GM18907 (cell line): ENCODE measurements at regions not wholly inside any gene's neighbourhood (a gene's known extent, or its start where the extent isn't known, plus 50 kb on each side); places are given as distances from the start of the nearest gene placed in this dataset.

ENCODE experiments used
- ATAC-seq: cut with Tn5 transposase; IDR thresholded peaks from one replicate; pipeline ENCODE4 v1.9.1; 2021; ENCODE audit warnings: mild to moderate bottlenecking, moderate library complexity; ENCODE audit not compliant: unreplicated experiment

- no peak for ATAC-seq
These were observed 176.2 kb downstream of the RDH14 start for GRCh38 chr2:18384242-18384641.

DNA sequence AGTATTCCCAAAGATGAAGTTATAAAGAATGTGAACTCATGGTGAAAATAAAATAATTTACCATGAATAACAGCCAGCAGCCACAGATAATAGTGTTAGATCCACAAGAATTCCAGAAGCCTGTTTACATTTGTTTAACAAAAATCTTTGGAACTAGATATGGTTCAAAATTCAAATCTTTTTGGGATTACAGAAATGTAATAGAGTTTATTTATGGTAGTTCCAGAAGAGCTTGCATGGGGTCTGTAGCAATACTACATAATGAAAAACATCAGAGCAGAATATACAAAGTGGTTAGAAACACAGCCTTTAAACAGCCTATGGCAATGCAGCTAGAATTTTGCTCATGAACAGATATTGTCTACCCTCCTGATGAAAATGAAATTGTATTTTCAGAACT, 179.1 kb downstream of the RDH14 start:
- no peak for ATAC-seq

- ATAC-seq, result no peak
These were observed 180.1 kb downstream of the RDH14 start for GRCh38 chr2:18380321-18380720.

- ATAC-seq, result no peak
These were observed 180.6 kb downstream of the RDH14 start for GRCh38 chr2:18379870-18380269.

DNA sequence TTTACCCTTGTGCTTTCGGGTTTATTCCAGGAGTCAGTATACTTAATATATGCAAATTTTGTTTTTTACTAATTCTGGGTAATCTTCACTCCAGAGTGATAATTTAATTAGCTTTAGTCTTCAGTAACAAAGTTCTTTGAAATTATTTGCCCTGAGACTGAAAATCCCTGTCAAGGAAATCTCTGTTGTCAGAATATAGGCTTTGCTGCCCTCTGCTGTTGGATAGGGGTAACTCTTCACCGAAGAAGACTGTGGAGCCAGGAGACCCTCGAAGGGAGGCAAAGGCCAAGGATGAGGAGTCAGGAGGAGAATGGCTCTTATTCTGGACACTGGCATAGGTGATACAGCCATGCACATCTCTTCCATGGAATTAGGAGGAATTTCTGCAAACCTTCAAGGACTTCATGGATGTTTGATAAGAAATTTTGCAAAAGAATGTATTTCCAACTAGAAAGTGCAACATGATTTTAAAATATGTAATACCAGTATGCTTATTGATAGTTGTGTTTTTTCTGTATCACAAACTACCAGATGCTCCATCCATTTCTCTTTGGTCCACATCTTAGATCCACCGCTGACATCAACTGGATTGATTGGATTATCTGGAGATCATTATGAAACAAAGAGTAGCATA, 182.3 kb downstream of the RDH14 start:
- ATAC-seq, result peak; percentile 92

DNA sequence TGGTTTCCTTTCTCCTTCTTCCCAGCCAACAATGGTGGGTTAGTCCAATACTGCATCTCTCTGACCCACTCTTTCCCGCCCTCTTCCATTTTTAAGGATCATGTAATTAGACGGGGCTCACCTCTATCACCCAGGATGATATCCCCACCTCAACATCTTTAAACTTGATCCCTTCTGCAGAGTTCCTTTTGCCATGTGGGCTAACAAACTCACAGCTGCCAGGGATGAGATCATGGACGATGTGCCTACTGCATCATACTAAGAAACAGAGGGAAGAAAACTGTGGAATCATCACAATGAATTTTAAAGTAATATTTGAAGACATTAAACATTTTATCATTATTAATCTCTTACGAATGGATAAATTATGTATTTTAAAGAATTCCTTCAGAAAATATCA, 183.5 kb downstream of the RDH14 start:
- ATAC-seq, result no peak

- ATAC-seq, result no peak
These were observed 186.8 kb downstream of the RDH14 start for GRCh38 chr2:18373664-18374063.

DNA sequence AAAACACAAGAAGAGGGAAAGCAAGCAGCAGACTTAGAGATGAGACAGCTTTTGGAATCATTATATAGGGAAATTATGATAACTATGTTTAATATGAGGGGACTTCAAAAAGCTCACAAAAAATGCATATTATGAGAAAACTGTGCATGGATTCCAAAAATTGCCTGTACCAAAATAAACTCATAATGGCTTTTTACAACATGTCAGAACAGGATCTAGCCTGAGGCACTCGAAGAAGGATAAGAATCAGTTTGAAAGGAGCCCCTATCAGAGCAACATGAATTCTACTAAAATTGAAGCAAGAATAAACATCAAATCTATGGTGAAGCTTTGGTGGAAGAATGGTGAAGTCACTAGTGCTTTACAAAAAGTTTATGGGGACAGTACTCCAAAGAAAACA, 187.4 kb downstream of the RDH14 start:
- ATAC-seq, result no peak

GRCh38 chr2:18372641-18373040, 187.8 kb downstream of the RDH14 start:
- no peak for ATAC-seq

- no peak for ATAC-seq
These were observed 190.7 kb downstream of the RDH14 start for GRCh38 chr2:18369760-18370159.

- no peak for ATAC-seq
These were observed 192.4 kb downstream of the RDH14 start for GRCh38 chr2:18368008-18368407.

GRCh38 chr2:18365342-18365741, 195.1 kb downstream of the RDH14 start:
- no peak for ATAC-seq

- ATAC-seq, result no peak
These were observed 197.1 kb downstream of the RDH14 start for GRCh38 chr2:18363348-18363747.

- ATAC-seq, result no peak
These were observed 197.8 kb downstream of the RDH14 start for GRCh38 chr2:18362696-18363095.

DNA sequence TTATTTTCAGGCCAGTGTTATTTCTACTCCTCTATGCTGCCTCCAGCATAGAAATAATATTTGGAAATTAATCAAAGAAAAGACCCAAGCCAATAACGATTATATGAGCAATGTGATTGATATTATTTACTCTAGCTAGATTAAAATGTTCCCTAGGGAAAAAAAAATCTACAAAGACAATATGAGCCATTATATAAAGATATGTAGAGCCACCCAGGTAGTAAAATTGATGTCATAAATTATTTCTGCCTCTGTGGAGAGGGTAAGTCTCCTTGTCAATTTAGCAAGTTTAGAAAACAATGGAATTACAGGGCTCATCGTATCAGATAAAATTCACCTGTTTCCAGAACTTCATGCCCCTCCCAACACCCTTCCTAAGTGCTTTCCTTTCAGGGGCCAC, 202.9 kb downstream of the RDH14 start:
- no peak for ATAC-seq

DNA sequence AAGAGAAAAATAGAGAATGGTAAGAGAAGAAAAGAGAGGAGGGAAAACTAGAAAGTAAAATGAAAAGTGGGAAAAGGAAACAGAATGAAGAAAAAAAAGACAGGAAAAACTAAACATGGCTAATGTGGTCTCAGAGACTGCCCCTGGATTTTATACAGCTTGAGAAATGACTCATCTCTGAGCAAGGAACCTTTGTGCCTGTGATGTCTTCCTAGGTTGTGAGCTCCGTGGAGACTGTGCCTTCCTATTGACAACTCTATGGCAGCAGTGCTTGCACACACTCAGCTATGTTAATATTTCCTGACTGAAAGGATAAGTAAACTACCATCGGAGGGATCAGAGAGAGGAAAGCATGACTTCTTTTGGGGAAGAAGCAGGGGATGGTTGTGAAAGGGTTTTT, 203.8 kb downstream of the RDH14 start:
- no peak for ATAC-seq

- no peak for ATAC-seq
These were observed 211.0 kb downstream of the RDH14 start for GRCh38 chr2:18349421-18349820.

DNA sequence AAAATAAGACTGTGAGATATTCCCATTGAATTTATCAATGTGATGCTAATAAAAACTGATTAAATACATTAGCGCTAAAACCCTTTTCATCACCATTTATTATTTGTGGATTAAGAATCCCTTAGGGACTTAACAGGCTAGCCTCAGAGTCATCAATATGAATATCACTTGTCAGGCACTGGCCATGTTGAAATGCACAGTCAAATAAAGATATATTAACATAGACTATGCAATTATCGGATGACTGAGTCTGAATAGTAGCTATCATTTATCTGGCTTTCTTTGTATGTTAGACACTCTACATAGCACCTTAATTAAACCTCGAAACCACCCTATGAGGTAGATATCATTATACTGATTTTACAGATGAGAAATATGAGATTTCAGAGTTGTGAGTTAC, 213.6 kb downstream of the RDH14 start:
- no peak for ATAC-seq

DNA sequence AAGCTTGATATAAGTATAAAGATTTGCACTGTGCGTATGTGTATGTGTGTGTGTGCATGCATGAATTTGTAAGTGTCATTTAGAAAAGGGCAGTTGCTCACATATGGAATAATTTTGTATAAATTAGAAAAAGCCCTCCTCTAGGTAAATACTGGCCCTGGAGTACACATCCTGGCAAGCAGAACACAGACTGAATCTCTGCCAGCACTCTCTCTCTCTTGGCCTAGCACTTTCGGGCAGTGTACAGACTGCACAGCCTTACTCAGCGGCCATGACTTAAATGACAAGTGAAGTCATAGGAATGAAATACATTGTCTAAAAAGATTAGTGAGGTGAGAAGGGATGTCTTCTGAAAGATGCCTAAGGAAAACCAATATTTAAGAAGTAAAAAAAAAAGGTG, 214.1 kb downstream of the RDH14 start:
- ATAC-seq, result no peak

DNA sequence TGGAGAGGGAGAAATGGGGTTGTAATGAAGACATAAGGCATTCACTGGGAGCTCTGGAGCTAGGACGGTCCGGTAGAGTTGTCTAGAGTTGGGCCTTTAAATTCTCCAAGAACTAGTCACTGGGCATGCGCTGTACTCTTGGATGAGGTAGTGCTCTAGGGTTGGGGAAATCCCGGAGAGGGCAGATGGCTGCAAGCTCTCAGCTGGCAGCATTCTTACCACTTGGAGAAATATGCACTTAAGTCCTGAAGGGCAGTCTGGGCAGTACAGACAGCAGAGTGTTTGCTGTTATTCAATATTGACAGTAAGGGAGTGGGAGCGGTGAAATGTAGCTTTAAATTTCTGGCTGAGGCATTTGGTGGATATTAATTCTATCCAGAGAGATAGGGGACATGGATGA, 214.6 kb downstream of the RDH14 start:
- no peak for ATAC-seq

DNA sequence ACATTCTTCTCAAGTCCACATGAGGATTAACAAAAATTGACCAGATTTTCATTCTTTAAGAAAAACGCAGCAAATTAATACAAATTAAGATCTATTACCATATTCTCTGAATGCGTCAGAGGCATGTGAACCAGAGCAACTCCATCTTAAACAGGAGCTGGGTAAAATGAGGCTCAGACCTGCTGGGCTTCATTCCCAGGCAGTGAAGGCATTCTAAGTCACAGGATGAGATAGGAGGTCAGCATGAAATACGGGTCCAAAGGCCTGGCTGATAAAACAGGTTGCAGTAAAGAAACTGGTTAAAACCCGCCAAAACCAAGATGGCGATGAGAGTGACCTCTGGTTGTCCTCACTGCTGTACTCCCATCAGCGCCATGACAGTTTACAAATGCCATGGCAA, 217.6 kb downstream of the RDH14 start:
- ATAC-seq, result no peak

- ATAC-seq, result no peak
These were observed 221.1 kb downstream of the RDH14 start for GRCh38 chr2:18339326-18339725.

GRCh38 chr2:18336975-18337374, 223.5 kb downstream of the RDH14 start:
- no peak for ATAC-seq
